Activated T-helper 1 cell treated with anti-CD3 and anti-CD28 coated beads, Interleukin-2, amount 50 U/mL, for 16 hours (primary cell): ENCODE measurements at regions not wholly inside any gene's neighbourhood (a gene's known extent, or its start where the extent isn't known, plus 50 kb on each side); places are given as distances from the start of the nearest gene placed in this dataset.

Experiments
- DNase-seq, 2 donors: peaks; one replicate each; pipeline ENCODE4 v3.0.0-alpha.2; 2020; ENCODE audit warnings: low read depth in 1 of 2, low spot score in 1 of 2

DNA sequence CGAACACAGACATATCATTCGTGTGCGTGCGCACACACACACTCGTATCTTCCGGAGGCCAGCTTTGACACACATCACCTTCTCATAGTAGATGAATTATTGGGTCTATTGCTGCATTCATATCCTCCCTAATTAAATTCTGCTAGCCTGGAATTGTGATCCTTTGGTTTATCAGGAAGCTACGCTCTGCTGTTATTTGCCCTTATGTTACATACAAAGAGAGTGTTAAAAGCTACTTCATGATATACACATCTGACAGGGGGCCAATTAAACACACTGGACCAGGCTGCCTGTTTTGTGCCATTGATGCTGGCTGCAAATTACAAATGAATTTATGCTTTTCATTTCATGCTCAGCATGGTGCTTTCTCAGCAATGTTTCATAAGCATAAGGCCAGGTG, 252.0 kb downstream of the RHOU start:
- no peak for DNase-seq

DNA sequence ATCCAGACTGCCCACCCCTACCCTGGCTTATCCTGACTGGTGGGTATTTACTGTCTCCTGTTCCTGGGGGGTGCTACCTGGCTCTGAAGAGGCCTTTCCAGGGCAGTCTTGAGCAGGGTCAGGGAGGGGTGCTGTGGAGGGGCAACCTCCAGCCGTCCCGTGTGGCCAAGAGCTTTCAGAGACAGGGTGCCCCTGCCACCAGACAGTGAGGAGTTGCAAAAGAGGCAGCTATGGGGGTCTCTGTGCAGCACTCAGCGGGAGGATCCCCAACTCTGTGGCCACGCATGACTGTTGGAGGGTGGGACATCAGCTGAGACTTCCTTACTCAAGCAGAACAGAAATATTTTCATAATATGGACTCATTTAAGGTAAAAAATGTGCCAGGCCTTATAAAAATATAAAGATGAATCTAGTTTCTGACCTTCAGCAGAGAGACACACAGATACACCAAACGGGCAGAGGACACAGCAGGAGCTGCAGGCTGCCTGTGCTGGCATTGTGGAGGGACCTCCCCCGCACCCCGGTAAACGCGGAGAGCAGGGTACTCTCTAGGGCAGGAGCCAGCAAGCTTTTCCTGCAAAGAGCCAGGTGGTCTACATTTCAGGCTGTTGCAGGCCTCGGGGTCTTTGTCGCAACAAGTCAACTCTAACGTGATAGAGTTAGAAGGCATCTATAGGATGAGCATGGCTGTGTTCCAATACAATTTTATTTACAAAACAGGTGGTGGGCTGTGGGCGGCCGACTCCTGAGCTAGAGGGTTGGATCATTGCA, 252.6 kb downstream of the RHOU start:
- no peak for DNase-seq

DNA sequence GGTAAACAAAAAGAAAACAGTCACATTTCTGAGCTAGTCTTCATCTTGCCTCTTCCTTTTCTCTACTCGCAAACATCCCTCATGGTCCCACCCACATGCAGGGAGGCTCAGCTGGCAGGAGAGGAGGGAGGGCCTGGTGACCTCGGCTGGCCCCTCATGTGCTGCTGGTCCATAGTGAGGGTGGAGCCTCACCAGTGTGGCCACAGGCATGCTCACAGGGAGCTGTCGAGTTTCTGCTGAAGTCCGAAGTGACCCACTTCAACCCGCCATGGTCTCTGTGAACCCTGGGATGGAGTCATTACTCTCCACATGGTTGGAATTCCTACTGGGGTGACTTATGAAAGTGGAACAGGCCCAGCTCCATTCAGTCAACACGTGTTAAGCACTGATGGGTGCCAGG, 253.4 kb downstream of the RHOU start:
- DNase-seq = no peak

DNA sequence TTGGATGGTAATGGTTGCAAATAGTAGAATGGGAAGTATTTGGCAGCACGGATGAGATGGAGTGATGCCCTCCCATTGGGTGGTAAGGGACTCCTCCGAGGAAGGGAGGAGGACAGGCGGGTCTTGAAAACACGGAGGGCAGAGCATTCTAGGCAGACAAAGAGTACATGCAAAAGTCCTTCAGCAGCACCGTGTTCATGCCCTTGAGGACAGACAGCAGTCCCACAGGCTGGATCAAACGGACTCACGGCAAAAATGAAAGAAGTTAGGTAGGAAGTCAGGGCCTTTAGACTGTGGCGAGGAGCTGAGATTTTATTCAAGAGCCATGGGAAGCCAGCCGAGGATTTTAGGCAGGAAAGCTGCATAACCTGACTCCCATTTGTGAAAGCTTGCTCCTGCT, 253.9 kb downstream of the RHOU start:
- no peak for DNase-seq

DNA sequence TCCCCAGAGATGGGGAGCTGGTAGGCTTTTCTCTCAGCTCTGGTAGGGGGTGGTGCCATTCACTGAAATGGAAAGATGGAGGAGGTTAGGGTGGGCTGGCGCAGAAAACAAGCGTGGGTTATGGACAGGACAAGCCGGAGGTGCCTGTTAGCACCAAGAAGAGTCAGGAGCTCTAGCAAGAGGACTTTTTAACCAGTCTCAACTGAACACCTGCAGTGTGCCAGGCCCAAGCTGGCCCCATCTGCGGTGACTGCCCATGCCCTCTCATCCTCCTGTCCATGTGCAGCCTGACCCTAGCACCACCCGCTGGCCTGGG, 254.4 kb downstream of the RHOU start:
- DNase-seq = no peak

DNA sequence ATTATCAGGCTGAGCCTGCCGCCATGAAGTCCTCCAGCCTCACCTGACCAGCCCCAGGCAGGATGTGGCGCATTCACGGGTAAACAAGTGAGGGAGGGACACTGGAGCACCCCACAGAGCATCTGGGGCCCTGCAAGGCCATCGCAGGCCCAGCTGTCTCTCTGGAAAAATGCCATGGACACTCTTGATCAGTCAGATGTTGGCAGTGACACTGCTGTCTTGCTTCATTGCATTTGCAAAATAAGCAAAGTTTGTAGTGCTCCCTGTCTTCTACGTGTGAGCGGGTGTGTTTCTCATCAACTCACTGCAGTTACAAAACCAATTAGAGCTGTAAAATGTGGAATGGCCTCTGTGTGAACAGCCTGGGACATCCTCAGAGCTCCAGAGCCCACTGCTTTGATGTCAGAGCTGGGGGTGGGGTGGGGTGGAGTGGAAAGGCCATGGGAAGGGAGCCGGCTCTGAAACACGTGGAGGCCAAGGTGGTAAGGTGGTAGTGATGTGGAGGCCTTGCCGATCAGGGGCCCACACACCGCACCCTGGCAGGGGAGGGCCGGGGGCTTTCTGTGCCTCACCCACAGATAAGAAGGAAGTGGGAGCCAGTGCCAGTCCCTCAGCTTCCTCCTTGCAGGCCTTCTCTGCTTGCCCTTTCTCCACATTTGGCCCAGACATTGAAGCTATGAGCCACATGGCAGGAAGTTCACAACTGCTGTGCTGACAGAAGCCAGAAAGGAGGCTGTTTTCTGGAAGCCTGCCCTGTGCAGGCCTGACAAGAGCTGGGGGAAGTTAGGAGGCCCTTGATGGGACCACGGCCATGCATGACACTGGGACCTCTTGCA, 254.9 kb downstream of the RHOU start:
- DNase-seq = no peak

DNA sequence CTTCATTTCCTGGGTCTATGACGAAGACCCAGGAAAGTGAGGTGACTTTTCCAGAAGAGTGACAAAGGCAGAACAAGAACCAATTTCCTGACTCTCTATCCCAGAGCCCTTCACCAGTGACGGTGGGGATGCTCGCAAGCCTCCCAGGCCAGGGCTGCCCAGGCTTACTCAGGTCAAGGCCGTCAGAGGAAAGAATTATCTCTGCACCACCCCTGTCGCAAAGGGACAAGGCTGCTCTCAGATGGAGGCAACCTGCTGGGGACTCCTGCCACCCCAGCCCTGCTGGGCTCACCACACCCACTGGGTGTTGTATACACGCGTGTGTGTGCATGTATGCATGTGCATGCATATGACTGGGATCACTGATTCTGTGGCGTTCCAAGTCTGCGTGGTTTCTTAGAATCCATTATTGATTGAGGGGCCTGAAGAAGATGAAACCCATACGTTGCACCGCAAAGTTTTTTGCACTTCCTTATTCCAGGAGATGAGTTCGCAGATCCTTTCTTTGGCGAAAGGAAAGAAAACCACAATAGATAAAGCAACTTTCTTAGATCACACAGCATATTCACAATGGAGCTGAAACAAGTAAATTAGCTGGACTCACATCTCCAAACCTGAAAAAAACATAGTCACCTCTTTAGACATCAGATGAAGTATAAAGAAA, 255.8 kb downstream of the RHOU start:
- DNase-seq = no peak

DNA sequence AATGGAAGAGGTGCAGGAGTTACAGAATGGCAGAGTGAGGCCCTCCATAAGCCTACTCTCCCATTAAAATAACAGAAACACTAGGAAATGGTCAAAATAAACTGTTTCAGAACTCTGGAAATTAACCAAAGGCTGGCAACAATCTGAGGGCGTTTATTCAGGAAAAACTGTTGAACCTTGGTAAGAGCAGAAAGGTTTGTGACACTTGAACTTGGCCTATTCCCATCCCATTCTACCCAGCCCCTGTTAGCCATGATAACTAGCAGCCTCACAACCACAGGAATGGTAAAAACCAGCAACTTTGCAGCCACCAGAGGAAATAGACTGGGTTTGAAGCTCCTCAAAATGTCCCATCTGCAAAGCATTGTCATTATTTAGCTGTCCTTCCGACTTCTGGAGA, 256.8 kb downstream of the RHOU start:
- DNase-seq = no peak

DNA sequence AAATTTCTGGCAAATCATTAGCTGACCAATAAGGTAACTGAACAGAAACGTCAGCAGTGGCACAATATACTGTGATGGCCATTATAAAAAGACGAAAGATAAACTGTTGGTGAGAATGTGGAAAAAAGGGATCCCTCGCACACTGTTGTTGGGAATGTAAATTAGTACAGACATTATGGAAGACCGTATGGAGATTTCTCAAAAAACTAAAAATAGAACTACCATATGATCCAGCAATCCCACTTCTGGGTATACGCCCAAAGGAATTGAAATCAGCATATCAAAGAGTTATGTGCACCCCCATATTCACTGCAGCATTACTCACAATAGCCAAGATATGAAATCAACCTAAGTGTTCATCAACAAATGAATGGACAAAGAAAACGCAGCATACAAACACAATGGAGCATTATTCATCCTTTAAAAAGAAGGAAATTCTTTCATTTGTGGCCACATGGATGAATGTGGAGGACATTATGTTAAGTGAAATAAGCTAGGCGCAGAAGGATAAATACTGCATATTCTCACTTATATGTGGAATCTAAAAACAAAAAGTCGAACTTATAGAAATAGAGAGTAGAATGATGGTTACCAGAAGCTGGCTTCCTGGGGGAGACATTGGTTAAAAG, 257.7 kb downstream of the RHOU start:
- no peak for DNase-seq

DNA sequence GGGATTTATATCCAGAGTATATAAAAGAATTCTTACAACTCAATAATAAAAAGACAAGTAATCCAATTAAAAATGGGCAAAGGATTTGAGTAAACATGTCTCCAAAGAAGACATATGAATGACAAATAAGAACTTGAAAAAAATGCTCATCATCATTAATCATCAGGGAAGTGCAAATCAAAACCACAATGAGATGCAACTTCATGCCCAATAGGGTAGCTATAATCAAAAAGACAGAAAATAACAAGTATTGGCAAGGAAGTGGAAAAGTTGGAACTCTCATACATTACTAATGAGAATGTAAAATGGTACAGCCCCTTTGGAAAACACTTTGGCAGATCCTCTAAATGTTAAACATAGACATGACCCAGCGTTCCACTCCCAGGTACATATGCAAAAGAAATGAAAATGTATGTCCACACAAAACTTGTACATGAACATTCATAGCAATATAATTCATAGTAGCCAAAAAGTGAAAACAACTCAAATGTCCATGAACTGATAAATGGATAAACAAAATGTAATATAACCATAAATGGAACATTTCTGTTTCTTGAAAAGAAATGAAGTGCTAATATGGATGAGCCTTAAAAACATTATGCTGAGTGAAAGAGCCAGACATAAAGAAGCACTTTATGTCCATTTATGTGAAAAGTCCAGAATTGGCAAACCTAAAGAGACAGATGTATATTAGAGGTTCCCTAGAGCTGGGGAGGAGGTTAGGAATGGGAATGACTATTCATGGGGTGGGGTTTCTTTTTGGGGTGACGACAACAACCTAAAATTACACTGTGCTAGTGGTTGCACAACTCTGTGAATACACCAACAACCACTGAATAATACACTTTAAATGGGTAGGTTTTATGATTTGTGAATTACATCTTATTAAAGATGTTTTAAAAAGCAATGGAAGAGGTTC, 259.7 kb downstream of the RHOU start:
- no peak for DNase-seq

DNA sequence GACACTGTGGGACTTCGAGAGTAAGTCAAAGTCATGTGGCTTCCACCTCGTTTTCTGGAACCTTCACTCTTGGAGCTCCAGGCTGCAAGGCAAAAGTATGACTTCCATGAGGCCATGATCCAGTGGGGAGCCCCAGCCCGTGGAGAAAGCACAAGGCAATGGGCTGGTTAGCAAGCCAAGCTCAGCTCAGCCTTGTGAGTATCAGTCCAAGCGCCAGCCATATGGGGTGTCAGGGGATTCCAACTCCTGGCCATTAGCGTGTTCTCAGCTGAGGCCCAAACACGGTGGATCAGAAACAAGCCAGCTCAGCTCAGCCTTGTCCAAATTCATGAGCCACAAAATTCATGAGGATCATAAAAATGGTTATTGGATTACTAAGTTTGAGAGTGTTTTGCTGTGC, 261.0 kb downstream of the RHOU start:
- DNase-seq = no peak

DNA sequence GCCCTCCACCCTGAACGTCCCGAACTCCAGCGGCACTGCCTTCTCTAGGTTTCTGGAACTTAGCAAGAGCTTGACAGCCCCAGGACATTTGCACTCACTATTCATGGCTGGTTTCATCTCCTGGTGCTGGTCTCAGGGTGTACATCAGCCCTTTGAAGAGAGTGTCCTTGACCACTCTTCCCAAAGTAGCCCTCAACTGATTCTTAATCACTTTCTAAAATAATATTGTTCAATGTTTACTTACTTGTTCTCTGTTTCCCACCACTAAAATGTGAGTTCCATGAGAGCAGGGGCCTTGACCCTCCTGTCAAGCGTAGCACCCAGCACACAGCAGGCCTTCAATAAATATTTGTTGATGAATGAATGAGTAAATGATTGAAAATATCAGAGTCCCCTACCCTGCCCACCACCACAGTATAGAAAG, 262.5 kb downstream of the RHOU start:
- no peak for DNase-seq

DNA sequence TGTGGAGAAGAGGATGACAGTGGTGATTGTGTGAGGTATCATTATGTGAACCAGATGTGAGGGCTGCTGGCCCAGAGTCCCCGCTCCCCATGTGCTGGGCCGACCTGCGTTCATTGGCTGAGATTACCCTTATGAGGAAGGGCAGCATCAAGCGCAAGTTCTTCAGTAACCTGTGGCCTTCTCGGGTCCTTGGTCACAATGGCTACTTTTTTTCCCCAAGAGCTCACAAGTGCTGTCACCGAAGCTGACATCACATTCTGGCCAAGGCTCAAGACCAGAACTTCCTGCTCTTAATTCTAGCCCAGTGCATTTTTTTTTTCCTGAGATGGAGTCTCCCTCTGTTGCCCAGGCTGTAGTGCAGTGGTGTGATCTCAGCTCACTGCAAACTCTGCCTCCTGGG, 262.9 kb downstream of the RHOU start:
- no peak for DNase-seq

DNA sequence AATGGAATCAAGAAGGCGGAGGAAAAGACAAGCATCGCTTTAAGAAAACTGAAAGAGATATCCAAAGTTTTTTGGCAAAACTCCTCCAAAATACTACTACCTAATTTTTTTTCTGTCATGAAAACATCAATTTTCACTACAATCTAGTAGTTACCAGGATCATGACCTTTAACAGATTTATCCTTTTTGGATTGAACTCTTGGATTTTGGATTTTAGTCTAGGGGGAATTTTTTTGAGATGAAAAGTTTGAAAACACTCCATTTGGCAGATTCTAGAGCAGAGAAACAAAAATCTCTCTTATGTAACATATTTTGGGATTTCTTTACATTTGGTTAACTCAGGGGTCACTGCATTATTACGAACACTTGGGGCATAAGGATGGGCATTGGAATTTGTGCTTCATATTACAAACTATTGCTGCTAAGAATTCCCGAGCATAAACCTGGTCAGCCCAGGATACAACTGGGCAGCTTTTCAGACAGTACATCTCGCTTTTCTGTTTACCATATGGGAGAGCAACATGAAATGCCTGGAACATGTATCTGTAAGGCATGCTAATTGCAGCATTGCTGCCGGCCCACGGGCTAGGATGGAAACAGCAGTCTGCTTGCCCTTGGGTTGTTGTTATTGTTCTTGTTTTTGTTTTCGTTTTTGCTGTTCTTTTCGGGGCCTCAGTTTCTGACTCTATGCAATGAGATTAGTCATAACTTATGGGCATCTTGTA, 264.3 kb downstream of the RHOU start:
- DNase-seq = no peak

DNA sequence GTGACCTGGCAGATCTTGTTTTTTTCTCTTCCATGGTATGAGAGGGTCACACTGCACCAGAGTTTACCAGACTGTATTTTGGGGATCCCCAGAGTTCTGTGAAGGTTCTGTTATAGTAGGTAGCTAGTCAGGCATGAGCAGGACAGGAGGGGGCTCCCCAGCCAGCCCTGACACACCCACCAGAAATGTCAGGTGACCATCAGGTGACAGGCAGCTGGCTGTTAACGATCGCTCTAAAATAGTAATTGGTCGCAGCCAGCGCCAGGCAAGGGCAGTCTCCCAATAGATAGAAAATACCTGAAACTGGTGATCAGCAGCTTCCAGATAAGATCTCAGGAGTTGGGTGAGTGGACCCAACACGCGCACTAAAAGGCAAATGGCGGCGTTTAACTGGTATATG, 264.9 kb downstream of the RHOU start:
- DNase-seq = no peak

DNA sequence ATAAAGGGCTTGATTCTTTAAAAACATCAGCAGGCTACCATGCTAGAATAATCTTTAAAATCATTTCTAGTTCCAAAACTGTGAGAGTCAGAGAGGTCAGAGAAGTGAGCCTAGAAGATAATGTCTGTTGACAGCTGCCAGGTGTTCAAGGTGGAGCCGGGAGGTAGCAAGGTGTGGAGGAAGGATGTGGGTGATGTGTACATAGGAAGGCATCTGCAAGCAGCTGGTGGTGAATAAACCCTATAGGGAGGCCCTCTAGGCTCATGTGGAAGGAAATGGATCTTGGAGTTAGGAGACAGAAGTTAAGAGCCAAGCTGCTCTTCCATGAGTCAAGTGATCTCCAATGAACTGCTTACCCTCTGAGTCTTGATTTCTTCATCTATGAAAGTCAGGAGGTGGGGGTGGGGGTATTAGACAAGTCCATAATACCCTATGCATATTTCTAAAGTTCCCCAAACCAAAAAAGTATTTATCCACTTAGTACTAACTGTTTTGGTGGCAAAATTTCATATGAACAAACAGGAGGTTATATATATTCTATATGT, 266.3 kb downstream of the RHOU start:
- no peak for DNase-seq

DNA sequence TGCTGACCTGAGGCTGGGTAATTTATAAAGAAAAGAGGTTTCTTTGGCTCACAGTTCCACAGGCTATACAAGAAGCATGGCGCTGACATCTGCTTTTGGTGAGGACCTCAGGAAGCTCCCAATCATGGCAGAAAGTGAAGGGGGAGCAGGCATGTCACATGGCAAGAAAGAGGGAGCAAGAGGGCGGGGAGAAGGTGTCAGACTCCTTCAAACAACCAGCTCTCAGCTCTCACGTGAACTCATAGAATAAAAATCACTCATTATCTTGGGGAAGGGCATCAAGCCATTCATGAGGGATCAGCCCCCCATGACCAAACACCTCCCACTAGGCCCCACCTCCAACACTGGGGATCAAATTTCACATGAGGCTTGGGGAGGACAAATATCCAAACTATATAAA, 266.8 kb downstream of the RHOU start:
- no peak for DNase-seq

DNA sequence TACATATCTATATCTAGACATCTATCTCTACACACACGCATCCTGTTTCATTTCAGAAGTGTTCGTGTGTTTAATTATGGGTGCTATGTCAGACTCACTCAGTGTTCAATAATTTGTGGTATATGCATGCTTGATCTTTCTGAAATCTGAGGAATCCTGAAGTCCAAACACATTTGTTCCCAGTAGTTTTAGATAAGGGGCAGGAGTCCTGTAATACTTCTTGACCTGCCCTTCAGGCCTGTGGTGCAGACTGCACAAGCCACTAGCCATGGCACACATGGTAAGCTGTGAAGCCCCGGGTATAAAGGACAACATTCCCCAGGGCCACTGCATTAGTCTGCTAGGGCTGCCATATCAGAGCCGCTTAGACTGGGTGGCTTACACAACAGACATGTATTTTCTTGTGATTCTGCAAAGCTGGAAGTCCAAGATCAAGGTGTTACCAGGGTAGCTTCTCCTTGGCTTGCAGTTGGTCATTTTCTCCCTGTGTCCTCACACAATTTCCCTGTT, 267.2 kb downstream of the RHOU start:
- DNase-seq = no peak

DNA sequence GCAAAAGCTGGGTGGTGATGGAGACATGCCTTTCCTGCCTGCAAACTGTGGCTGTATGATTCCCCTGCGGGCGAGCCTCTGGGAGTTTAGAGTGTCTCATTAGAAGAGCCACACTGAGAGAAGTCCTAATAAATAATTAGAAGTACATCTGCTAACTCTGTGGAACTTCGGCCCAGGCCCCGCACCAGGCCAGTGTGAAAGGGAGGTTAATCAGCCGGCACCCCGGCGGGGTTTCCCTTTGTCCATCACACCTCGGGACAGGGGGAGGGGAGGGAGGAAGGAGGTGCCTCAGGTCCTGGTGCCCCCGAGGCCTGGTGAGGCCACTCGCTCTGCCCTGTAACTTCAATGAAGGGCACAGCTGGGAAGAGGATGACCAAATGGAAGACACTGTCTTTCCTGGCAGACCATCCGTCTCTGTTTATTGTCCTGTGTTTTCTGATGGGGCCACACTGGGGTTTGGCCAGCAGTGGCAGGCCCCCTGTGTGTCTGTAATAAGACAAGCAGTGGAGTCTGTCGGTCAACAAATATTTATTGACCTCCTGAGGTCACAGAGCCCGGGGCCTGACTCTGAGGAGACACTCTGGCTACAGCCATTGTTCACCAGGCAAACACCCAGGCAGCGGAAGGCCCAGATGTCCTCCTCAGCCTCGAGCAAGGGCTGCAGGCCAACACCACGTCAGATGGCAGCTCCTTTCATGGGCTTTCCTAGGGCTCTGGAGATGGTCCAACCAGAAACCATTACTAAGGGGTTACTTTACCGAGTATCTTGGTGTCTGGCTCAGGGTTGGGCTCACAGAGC, 267.5 kb upstream of the RAB4A start:
- no peak for DNase-seq
